ENCODE measurements at regions not wholly inside any gene's neighbourhood (a gene's known extent, or its start where the extent isn't known, plus 50 kb on each side); places are given as distances from the start of the nearest gene placed in this dataset.
"Not testable (repeated sequence)": the region's sequence is repeated elsewhere in the genome, so short reads cannot be mapped to it uniquely, and the experiment has no call there.

DNA sequence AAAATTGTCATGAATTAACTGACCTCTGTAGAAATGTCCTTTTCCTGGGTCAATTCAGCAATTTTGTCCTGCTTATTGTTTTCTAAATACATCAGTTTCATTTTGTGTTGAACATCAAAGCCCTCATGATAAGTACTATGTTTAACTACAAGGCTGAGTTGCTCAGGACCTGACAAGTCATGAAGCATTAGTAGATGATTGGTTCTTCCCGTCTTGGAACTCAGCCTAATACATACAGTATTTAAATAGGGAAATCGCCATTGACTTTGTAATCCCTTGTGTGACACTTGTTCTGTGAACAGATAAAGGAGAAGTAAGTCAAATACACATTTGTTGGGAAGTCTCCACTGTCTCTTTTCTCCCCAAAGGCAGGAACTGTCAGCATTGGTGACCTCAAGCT, 109.6 kb upstream of the POMZP3 start:
- H3K4me3 ChIP-seq (ENCODE audit: low read depth, low read length); DNase-seq (ENCODE audit: low read depth); H3K36me3 ChIP-seq (ENCODE audit: control insufficient read depth, insufficient read depth, low read length); H3K27me3 ChIP-seq (ENCODE audit: control insufficient read depth, insufficient read depth, low read length): not testable (repeated sequence)

GRCh38 chr7:76736091-76736490, 109.0 kb upstream of the POMZP3 start:
- H3K4me3 ChIP-seq (ENCODE audit: low read depth, low read length); H3K27me3 ChIP-seq (ENCODE audit: control insufficient read depth, insufficient read depth, low read length); H3K36me3 ChIP-seq (ENCODE audit: control insufficient read depth, insufficient read depth, low read length); DNase-seq (ENCODE audit: low read depth): not testable (repeated sequence)

DNA sequence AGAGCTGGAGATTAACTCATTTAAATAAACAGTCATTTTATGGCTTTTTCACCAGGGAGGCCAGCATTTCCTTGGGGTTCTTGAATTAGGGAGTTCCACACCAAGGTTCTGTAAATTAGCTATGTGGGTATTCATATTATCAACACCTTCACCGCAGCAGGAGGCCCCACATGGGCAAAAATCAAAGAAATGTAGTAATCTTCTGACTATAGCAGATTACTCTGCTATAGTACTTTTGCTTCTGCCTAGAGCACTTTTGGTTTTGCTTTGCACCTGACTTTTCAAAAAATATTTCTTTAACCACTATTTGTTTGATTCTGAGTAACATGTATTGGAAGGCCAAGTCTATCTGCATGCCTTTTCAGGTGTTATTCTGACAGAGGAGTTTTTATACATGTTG, 108.6 kb upstream of the POMZP3 start:
- not testable (repeated sequence) for DNase-seq (ENCODE audit: low read depth); H3K4me3 ChIP-seq (ENCODE audit: low read depth, low read length); H3K36me3 ChIP-seq (ENCODE audit: control insufficient read depth, insufficient read depth, low read length); H3K27me3 ChIP-seq (ENCODE audit: control insufficient read depth, insufficient read depth, low read length)

DNA sequence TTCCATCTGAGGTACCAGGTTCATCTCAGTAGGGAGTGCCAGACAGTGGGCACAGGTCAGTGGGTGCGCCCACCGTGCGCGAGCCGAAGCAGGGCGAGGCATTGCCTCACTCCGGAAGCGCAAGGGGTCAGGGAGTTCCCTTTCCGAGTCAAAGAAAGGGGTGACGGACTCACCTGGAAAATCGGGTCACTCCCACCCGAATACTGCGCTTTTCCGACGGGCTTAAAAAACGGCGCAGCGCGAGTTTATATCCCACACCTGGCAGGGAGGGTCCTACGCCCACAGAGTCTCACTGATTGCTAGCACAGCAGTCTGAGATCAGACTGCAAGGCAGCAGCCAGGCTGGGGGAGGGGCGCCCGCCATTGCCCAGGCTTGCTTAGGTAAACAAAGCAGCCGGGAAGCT, 101.5 kb upstream of the POMZP3 start:
- H3K4me3 ChIP-seq (ENCODE audit: low read depth, low read length): not testable (repeated sequence)

DNA sequence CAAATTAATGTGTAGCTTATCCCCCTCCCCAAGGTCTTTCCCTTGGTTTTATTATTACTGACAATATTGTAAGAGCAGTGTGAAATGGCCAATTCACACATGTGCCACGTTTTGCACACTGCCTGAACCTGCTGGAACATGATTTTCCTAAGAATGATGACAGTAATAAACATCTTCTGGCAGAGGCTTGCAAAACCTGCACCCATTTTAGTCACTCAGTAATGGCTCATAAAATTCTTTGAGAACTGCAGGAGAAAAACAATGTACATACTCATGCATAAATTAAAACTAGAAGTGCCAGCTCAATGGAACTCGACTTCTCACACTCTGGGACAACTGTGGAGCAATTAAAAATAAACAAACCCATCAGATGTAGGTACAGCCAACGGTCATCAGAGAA, 96.8 kb upstream of the POMZP3 start:
- H3K27me3 ChIP-seq (ENCODE audit: control insufficient read depth, insufficient read depth, low read length); H3K4me3 ChIP-seq (ENCODE audit: low read depth, low read length); DNase-seq (ENCODE audit: low read depth); H3K36me3 ChIP-seq (ENCODE audit: control insufficient read depth, insufficient read depth, low read length): not testable (repeated sequence)

More for the DNA sequence above, 101.5 kb upstream of the POMZP3 start:
- not testable (repeated sequence) for H3K36me3 ChIP-seq (ENCODE audit: control insufficient read depth, insufficient read depth, low read length); H3K27me3 ChIP-seq (ENCODE audit: control insufficient read depth, insufficient read depth, low read length); DNase-seq (ENCODE audit: low read depth)

DNA sequence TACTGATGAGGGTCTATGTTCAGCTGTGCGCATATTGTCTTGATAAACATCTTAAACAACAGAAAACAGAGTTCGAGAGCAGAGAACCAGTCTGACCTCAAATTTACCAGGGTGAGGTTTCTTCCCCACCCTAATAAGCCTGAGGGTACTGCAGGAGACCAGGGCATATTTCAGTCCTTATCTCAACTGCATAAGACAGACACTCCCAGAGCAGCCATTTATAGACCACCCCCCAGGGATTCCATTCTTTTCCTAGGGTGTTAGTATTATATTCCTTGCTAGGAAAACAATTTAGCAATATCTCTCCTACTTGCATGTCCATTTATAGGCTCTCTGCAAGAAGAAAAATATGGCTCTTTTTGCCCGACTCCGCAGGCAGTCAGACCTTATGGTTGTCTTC, 89.5 kb upstream of the POMZP3 start:
- H3K4me3 ChIP-seq (ENCODE audit: low read depth, low read length); DNase-seq (ENCODE audit: low read depth); H3K36me3 ChIP-seq (ENCODE audit: control insufficient read depth, insufficient read depth, low read length); H3K27me3 ChIP-seq (ENCODE audit: control insufficient read depth, insufficient read depth, low read length): not testable (repeated sequence)

DNA sequence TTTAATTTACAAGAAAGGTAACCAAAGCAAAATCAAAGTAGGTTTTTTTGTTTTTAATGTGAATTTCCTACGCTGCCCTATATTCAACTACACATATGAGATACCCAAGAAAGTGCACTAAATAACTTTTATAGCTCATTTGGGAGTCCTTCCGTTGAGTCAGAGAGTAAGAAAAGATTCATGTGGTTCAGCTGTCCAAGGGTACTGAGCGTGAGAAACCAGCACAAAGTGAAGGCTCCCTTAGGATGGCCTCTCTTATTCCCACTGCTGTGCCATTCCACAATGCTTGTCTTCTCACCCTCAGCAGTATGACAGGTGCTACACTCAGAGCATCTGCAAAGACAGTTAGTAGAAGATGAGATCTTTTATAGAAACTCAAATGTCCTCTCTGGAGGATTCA, 85.8 kb upstream of the POMZP3 start:
- DNase-seq (ENCODE audit: low read depth); H3K4me3 ChIP-seq (ENCODE audit: low read depth, low read length); H3K27me3 ChIP-seq (ENCODE audit: control insufficient read depth, insufficient read depth, low read length); H3K36me3 ChIP-seq (ENCODE audit: control insufficient read depth, insufficient read depth, low read length): not testable (repeated sequence)

DNA sequence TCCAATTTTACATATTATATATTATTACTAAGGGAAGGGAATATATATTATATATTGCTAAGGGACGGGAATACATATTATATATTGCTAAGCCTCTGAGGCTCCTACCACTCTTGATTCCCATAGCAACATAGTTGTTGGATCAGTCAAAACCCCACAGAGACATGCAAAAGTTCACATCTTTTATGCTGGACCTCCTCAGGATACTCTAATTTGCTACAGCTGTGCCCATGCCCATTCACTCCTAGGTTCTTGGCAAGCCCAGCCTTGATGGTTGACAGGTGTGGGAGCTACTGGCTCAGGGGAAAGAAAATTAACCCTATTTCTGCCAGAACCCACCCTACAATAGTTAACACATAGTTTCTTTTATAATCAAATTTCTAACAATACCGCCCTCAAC, 84.6 kb upstream of the POMZP3 start:
- not testable (repeated sequence) for H3K27me3 ChIP-seq (ENCODE audit: control insufficient read depth, insufficient read depth, low read length); H3K4me3 ChIP-seq (ENCODE audit: low read depth, low read length); DNase-seq (ENCODE audit: low read depth); H3K36me3 ChIP-seq (ENCODE audit: control insufficient read depth, insufficient read depth, low read length)

DNA sequence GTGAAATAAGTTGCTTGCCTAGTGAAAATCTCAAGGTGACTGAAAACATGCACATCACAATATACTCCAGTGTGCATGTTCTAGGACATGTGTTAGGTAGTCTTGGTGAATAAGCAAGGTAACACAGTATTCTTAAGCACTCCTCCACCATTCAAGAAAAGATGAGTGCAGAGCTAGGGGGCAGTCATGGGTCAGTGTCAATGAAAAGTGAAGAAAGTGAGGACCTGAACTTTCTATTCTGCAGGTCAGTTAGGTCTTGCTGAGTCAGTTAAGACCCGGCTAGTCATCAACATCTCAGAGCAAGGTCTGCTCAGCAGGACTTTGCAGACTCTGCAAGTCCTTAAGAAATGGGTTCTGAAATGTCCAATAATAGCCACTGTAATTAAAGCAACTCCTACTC, 82.6 kb upstream of the POMZP3 start:
- not testable (repeated sequence) for H3K36me3 ChIP-seq (ENCODE audit: control insufficient read depth, insufficient read depth, low read length); H3K27me3 ChIP-seq (ENCODE audit: control insufficient read depth, insufficient read depth, low read length); DNase-seq (ENCODE audit: low read depth); H3K4me3 ChIP-seq (ENCODE audit: low read depth, low read length)

DNA sequence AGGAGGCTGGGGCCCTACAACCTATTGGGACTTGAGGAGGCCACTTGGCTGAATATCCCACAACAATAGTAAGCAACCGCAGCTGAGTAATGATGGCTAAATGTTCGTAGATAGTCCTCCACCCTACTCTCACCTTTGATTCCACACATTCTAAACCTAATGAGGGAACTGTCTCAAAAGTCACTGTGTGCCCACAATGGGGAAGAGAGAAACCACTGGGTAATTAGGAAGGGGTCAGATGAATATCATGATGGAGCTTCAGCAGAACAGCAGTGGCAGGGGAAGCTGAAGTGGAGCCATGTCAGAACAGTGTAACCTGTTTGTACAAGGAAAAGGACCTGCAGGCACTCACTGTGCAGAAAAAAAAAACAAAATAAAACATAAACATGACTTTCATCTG, 81.4 kb upstream of the POMZP3 start:
- DNase-seq (ENCODE audit: low read depth); H3K36me3 ChIP-seq (ENCODE audit: control insufficient read depth, insufficient read depth, low read length); H3K4me3 ChIP-seq (ENCODE audit: low read depth, low read length); H3K27me3 ChIP-seq (ENCODE audit: control insufficient read depth, insufficient read depth, low read length): not testable (repeated sequence)

DNA sequence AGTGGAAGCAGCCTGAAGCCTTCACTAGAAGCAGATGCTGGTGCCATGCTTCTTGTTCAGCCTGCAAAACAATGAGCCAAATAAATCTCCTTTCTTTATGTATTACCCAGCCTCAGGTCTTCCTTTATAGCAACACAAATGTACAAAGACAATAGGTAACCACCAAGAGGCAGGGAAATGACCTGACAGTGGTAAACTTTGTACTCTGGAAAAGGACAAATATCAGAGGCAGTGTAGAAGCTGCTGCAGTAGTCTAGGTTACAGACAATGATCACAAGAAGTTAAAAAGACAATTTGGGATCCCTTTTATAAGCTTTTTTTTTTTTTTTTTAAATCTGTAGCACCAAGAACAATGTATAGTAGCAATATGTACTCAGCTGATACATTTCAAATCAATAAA, 76.7 kb upstream of the POMZP3 start:
- DNase-seq (ENCODE audit: low read depth); H3K4me3 ChIP-seq (ENCODE audit: low read depth, low read length); H3K36me3 ChIP-seq (ENCODE audit: control insufficient read depth, insufficient read depth, low read length); H3K27me3 ChIP-seq (ENCODE audit: control insufficient read depth, insufficient read depth, low read length): not testable (repeated sequence)

GRCh38 chr7:76686277-76686676, 59.2 kb upstream of the POMZP3 start:
- not testable (repeated sequence) for H3K4me3 ChIP-seq (ENCODE audit: low read depth, low read length); DNase-seq (ENCODE audit: low read depth); H3K27me3 ChIP-seq (ENCODE audit: control insufficient read depth, insufficient read depth, low read length); H3K36me3 ChIP-seq (ENCODE audit: control insufficient read depth, insufficient read depth, low read length)

DNA sequence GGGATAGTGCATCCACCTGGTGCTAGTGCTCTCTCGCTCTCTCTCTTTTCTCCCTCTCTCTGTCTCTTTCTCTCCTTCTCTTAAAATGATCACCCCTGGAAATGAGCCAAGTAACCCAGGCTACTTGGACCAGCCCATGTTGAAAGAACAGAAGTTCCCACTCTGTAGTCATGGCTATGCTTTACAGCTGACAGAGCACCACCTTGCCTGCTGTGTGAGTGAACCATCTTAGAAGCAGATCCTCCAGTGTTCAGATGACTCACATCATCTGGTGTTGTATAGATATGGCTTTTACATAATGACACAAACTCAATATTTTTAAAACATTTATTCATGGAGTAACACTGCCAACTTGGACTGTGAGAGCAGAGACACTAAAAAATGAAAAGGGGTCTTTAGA, 57.7 kb upstream of the POMZP3 start:
- DNase-seq (ENCODE audit: low read depth); H3K36me3 ChIP-seq (ENCODE audit: control insufficient read depth, insufficient read depth, low read length); H3K4me3 ChIP-seq (ENCODE audit: low read depth, low read length); H3K27me3 ChIP-seq (ENCODE audit: control insufficient read depth, insufficient read depth, low read length): not testable (repeated sequence)

DNA sequence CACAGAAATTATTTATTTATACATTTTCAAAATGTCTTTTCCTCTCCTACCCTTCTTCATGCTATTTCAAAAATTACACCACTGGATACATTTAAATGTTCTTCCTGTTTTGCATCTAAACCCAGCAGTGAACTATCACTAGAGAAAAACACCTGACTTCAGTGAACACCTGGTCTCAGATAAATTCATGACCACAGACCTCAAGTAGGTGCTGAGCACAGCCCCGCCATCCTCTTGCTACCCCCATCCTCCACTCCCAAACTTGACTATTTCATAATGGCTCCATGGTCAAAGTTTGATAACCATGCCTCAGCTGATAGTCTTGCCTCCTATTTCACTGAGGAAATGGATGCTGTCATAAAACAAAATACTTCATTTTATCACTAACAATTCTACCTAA, 56.6 kb upstream of the POMZP3 start:
- not testable (repeated sequence) for H3K4me3 ChIP-seq (ENCODE audit: low read depth, low read length); H3K27me3 ChIP-seq (ENCODE audit: control insufficient read depth, insufficient read depth, low read length); H3K36me3 ChIP-seq (ENCODE audit: control insufficient read depth, insufficient read depth, low read length); DNase-seq (ENCODE audit: low read depth)

DNA sequence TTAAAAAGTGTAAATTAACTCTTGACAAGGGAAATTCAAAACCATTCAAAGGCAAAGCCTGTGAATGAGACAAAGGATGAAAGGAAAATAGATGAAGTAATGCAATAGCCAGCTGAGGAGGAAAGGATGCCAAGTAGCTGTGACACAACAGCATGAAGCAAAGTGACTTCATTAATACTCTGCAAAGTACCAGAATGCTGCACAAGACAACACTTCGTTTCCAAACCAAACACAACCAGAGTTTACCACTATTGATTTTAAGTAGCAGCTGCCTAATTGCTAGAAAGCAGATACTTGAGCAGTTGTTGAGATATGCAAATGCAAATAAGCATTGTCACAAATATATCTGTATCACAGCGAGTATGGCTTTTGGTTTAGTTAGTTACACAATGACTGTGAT, 54.7 kb upstream of the POMZP3 start:
- H3K36me3 ChIP-seq (ENCODE audit: control insufficient read depth, insufficient read depth, low read length); H3K27me3 ChIP-seq (ENCODE audit: control insufficient read depth, insufficient read depth, low read length); H3K4me3 ChIP-seq (ENCODE audit: low read depth, low read length); DNase-seq (ENCODE audit: low read depth): not testable (repeated sequence)

GRCh38 chr7:76679174-76679573, 52.1 kb upstream of the POMZP3 start:
- H3K36me3 ChIP-seq (ENCODE audit: control insufficient read depth, insufficient read depth, low read length); H3K27me3 ChIP-seq (ENCODE audit: control insufficient read depth, insufficient read depth, low read length); H3K4me3 ChIP-seq (ENCODE audit: low read depth, low read length); DNase-seq (ENCODE audit: low read depth): not testable (repeated sequence)

Data from kidney epithelial cell (primary cell).